Upper lobe of left lung (tissue), 6 donors: ENCODE measurements at regions not wholly inside any gene's neighbourhood (a gene's known extent, or its start where the extent isn't known, plus 50 kb on each side); places are given as distances from the start of the nearest gene placed in this dataset.

ENCODE experiments used
- ATAC-seq, 2 donors: fragments of 200-7000 bp; cut with Tn5 transposase; one replicate each; pipeline ENCODE4 v1.9.1; 2022; ENCODE audit warnings: mild to moderate bottlenecking in 2 of 2, moderate library complexity in 2 of 2; ENCODE audit not compliant: low FRiP score in 2 of 2
- DNase-seq, 2 donors: peaks; one replicate each; pipeline ENCODE4 v3.0.0-alpha.2; 2019 to 2020
- H3K27ac ChIP-seq, 4 donors: fragments of 200-600 bp; sonication (generic); one replicate each; pipeline ENCODE4 v1.5.1; 2016 to 2019
- H3K27me3 ChIP-seq, 4 donors: fragments of 200-600 bp; sonication (generic); one replicate each; pipeline ENCODE4 v1.5.1; 2017 to 2019
- H3K36me3 ChIP-seq, 4 donors: fragments of 200-600 bp; sonication (generic); one replicate each; pipeline ENCODE4 v1.5.1; 2016 to 2019
- H3K4me1 ChIP-seq, 4 donors: fragments of 200-600 bp; sonication (generic); one replicate each; pipeline ENCODE4 v1.5.1; 2018 to 2019
- H3K4me3 ChIP-seq, 4 donors: fragments of 200-600 bp; sonication (generic); one replicate each; pipeline ENCODE4 v1.5.1; 2017 to 2019; ENCODE audit warnings: mild to moderate bottlenecking in 2 of 4, moderate library complexity in 1 of 4
- H3K9me3 ChIP-seq, 4 donors: fragments of 200-600 bp; sonication (generic); one replicate each; pipeline ENCODE4 v1.5.1; 2018 to 2019
- CTCF ChIP-seq, 6 experiments: fragments of 450-650 bp in 4 of 6; fragments of 200-600 bp in 2 of 6; sonication (generic) in 2 of 6; IDR thresholded peaks; one replicate each; pipeline ENCODE4 v1.5.1; 2016 to 2019; ENCODE audit warnings: antibody characterized with exemption in 6 of 6
- EP300 ChIP-seq, 4 donors: sonication (generic); formaldehyde crosslinking; IDR thresholded peaks; one replicate each; pipeline ENCODE4 v1.5.1; 2017; ENCODE audit warnings: antibody characterized with exemption in 4 of 4, control low read depth in 2 of 4
- POLR2A ChIP-seq, 4 donors: fragments of 450-650 bp; IDR thresholded peaks; one replicate each; pipeline ENCODE4 v1.5.1; 2016 to 2017; ENCODE audit warnings: antibody characterized with exemption in 4 of 4, mild to moderate bottlenecking in 2 of 4
- POLR2AphosphoS5 ChIP-seq, 2 donors: sonication (generic); formaldehyde crosslinking; IDR thresholded peaks; one replicate each; pipeline ENCODE4 v1.5.1; 2017; ENCODE audit warnings: antibody characterized with exemption in 2 of 2
- WGBS, 2 donors: methylation state at CpG; one replicate each; pipeline ENCODE4 v1.1.5; 2017 to 2018; 5-methylcytosine and 5-hydroxymethylcytosine counted together
- donor health status: DM: no; HTN: no; CAD: no; lungs with moderate emphysema.
- donor health status: DM: no; HTN: yes; CAD: no; lungs with severe emphysema.

- DNase-seq = no peak
- no peak for TF ChIP-seq CTCF (IDR thresholded peaks at IDR 0.05)
- Histone ChIP-seq H3K9me3 (no peaks in the 10 kb centered on the region), H3K27me3 (no peaks in the 10 kb centered on the region), H3K4me1 (no peaks in the 10 kb centered on the region), H3K4me3 (no peak overlapping the region), H3K27ac (no peak overlapping the region), H3K36me3 (no peaks in the 10 kb centered on the region)
- 87 to 89% methylated on average over 10 of the region's 10 CpGs for WGBS, 2 donors
- no peak for ATAC-seq
These were observed 238.4 kb upstream of the CXCR4 start for GRCh38 chr2:136356125-136357006.

- H3K4me1 ChIP-seq = no peaks in the 10 kb centered on the region
- no peak for TF ChIP-seq CTCF (IDR thresholded peaks at IDR 0.05)
- no peak for TF ChIP-seq POLR2A (IDR thresholded peaks at IDR 0.05)
- no peak for TF ChIP-seq POLR2AphosphoS5 (IDR thresholded peaks at IDR 0.05)
- no peak for TF ChIP-seq EP300 (IDR thresholded peaks at IDR 0.05)
- ATAC-seq (no peak), DNase-seq (no peak)
- no peaks in the 10 kb centered on the region for H3K36me3 ChIP-seq
- no peak overlapping the region for H3K27ac ChIP-seq
- no peaks in the 10 kb centered on the region for H3K27me3 ChIP-seq
- 92 to 93% methylated on average over 4 of the region's 4 CpGs for WGBS, 2 donors
- H3K9me3 ChIP-seq = no peaks in the 10 kb centered on the region
- no peak overlapping the region for H3K4me3 ChIP-seq
These were observed 233.7 kb upstream of the CXCR4 start for GRCh38 chr2:136351684-136352083.

GRCh38 chr2:136347981-136348380, 230.0 kb upstream of the CXCR4 start:
- ATAC-seq = no peak

DNA sequence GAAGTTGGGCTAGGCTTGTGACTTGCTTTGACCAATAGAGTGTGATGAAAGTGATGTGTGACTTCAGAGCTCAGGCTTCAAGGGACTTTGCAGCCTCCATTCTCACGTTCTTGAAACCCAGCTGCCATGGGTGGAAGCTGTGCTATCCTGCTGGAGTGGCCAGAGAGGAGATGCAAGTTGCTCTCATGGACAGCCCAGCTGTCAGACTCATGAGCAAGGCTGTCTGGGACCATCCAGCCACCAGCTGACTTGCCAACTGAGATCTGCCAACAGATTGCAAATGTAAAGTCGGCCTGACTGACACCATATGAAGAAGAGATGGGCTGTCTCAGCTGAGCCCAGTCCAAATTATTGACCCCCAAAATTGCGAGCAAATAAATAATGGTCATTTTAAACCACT, 226.4 kb upstream of the CXCR4 start:
- no peak for TF ChIP-seq POLR2A (IDR thresholded peaks at IDR 0.05)
- TF ChIP-seq EP300 (IDR thresholded peaks at IDR 0.05) = no peak
- TF ChIP-seq CTCF (IDR thresholded peaks at IDR 0.05) = no peak
- no peak for TF ChIP-seq POLR2AphosphoS5 (IDR thresholded peaks at IDR 0.05)
- 81 to 91% methylated on average over 2 to 3 of the region's 3 CpGs for WGBS, 2 donors
- no peak overlapping the region for H3K27ac ChIP-seq
- no peak for DNase-seq
- peak in 1 of 2 donors; percentile 61 for ATAC-seq
- no peaks in the 10 kb centered on the region for H3K36me3 ChIP-seq
- no peak overlapping the region for H3K4me3 ChIP-seq
- no peaks in the 10 kb centered on the region for H3K27me3 ChIP-seq
- no peaks in the 10 kb centered on the region for H3K4me1 ChIP-seq
- no peaks in the 10 kb centered on the region for H3K9me3 ChIP-seq

More at GRCh38 chr2:136347981-136348380, 230.0 kb upstream of the CXCR4 start:
- no peaks in the 10 kb centered on the region for H3K27me3 ChIP-seq
- no peaks in the 10 kb centered on the region for H3K4me1 ChIP-seq
- 45 to 79% methylated on average over 2 of the region's 2 CpGs for WGBS, 2 donors
- DNase-seq = no peak
- H3K27ac ChIP-seq = no peak overlapping the region
- no peaks in the 10 kb centered on the region for H3K36me3 ChIP-seq
- no peak for TF ChIP-seq POLR2A (IDR thresholded peaks at IDR 0.05)
- TF ChIP-seq POLR2AphosphoS5 (IDR thresholded peaks at IDR 0.05) = no peak
- TF ChIP-seq CTCF (IDR thresholded peaks at IDR 0.05) = no peak
- TF ChIP-seq EP300 (IDR thresholded peaks at IDR 0.05) = no peak
- no peak overlapping the region for H3K4me3 ChIP-seq
- no peaks in the 10 kb centered on the region for H3K9me3 ChIP-seq

GRCh38 chr2:136342138-136342537, 224.2 kb upstream of the CXCR4 start:
- TF ChIP-seq POLR2A (IDR thresholded peaks at IDR 0.05) (no peak), POLR2AphosphoS5 (IDR thresholded peaks at IDR 0.05) (no peak), CTCF (IDR thresholded peaks at IDR 0.05) (no peak), EP300 (IDR thresholded peaks at IDR 0.05) (no peak)
- 78 to 88% methylated on average over 5 of the region's 5 CpGs for WGBS, 2 donors
- Histone ChIP-seq H3K9me3 (no peaks in the 10 kb centered on the region), H3K27ac (no peak overlapping the region), H3K4me1 (no peaks in the 10 kb centered on the region), H3K27me3 (no peaks in the 10 kb centered on the region), H3K36me3 (no peaks in the 10 kb centered on the region), H3K4me3 (no peak overlapping the region)
- DNase-seq (no peak), ATAC-seq (no peak)
